ENCODE measurements at regions not wholly inside any gene's neighbourhood (a gene's known extent, or its start where the extent isn't known, plus 50 kb on each side); places are given as distances from the start of the nearest gene placed in this dataset.

GRCh38 chr10:128377988-128378387 is 251.8 kb upstream of the MKI67 start:
- no peak for DNase-seq

DNA sequence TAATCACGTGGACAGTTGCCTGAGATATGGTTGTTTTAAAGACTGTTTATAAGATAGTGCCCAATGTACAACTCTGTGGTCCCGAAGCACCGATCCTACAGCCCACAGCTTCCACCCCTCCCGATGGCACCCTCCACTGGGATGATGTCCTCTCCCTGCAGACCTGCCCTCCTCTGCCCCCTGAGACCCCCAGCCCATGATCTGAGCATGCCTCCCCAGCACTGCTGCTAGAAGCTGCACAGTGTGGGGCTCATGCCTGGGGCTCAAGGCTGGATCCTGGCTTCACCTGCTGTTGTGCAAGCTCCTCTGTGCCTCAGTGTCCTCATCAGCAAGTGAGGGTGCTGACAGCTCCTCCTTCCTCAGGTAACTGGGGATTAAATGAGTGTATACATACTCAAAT is 254.7 kb upstream of the MKI67 start:
- no peak for DNase-seq

- no peak for DNase-seq
Measured at GRCh38 chr10:128382225-128382624, 256.0 kb upstream of the MKI67 start.

DNA sequence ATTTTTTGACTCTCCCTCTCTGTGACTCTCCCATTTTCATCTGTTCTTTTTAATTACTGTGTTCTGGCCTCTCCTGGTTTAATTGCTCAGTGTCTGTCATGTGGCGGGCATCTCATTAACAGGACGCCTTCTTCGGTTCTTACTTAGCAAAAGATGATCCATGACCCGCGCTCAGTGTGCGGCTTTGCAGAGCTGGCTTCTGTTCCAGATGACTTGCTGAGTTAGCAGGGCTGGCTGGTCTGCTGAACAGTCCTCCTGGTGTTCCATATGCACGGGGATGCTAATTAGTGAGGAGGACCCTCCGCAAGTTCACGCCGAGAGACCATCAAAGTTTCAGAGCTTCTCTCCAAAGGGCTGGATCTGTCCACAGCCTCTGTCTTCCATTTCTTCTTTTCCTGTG is 258.6 kb upstream of the MKI67 start:
- no peak for DNase-seq

DNA sequence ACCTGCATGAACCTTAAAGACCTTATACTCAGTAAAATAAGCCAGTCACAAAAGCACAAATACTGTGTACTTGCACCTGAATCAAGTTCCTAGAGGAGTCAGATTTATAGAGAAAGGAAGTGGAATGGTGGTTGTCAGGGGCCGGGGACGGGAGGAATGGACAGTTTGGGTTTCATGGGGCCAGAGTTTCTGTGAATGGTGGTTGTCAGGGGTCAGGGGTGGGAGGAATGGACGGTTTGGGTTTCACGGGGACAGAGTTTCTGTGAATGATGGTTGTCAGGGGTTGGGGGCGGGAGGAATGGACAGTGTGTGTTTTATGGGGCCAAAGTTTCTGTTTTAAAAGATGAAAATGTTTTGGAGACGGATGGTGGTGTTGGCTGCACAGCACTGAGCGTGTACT is 260.0 kb upstream of the MKI67 start:
- DNase-seq, result no peak

DNA sequence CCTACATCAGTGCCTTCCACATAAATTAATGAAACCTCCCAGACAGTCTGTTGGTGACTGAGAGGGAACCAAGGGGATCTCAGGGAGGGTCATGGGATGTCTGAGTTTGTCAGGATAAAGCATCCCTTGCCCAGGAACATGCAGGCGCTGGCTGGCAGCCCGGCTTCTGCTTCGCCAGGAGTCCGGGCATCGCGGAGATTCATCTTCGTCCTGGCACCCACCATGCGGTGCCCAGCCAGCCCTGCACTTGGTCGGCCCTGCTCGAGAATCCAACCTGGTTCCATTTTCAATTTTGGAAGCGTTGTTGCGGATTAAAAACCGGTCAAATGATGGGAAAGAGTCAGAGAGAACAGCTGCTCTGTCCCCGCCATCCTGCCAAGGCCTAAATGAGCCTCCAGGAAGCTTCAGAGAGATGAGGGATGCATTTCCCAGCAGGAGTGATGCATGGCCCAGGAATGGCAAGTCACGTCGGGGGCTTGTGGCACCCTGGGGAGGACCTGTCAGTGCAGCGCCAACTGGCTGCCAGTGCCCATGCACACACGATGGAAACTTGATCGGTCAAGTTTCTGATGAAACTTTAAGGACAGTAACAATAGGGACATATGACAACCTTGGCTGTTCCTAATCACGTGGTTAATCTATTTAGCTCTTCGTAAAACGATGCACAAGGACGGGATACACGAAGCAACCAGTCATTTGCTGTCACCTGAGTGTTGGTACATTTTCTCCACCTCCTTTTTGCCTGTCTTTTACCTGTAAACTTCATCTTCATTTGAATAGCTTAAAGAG is 260.8 kb upstream of the MKI67 start:
- no peak for DNase-seq

DNA sequence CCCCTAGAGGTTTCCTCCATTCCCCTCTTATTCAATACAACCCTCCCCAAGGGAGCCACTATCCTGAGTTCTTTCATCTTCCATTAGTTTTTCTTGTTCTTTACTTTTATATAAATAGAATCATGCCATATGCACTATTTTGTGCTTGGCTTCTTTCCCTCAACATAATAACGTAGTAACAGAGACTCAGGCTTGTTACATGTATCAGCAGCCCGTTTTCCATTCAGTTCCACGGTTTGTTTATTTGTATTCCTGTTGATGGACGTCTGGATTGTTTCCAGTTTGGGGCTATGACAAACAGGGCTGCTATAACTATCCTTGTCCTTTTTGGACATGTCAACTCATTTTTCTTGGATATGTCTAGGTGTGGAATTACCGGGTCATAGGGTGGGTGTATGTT is 264.4 kb upstream of the MKI67 start:
- DNase-seq, result no peak

DNA sequence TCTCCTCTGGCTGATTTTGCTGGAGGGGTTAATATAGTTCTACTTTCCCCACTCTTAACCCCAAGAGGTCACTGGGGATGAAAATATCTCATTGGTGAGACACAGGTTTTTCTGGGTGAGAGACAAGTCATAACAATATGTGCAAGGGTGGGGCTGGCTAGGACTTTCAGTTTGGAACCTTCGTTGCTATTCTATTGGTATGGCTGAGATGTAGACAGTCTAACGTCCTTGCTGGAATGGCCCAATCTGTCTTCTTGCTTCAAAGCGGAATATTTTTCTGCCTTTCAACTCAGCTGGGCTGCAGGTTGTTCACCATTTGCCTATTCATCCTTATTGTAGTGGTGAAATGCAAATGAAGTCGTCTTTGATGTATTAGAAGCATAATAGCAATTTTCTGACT is 267.3 kb upstream of the MKI67 start:
- DNase-seq, result no peak

GRCh38 chr10:128398118-128398517 is 271.9 kb upstream of the MKI67 start:
- no peak for DNase-seq

DNA sequence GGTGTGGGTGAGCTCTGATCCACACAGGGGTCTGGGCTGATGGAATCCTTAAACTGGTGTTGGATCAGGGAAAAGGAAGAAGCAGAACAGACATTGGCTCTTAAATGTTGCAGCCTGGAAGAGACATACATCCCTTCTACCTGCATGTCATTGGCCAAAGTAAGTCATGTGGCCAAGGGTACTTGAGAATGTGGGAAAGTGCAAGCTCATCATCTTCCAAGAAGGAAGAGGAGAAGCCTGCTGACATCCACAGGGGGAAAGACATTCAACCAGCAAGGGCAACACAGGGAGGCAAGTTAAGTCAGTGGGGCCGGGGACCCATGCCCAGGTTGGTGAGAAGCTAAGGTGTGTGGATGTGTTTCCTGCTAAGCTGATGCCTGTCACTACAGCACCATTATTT is 272.8 kb upstream of the MKI67 start:
- no peak for DNase-seq

GRCh38 chr10:128400564-128400963 is 274.3 kb upstream of the MKI67 start:
- no peak for DNase-seq

GRCh38 chr10:128405450-128405849 is 279.2 kb upstream of the MKI67 start:
- no peak for DNase-seq

- DNase-seq, result no peak
Measured at GRCh38 chr10:128411643-128412042, 285.4 kb upstream of the MKI67 start.

GRCh38 chr10:128414568-128414967 is 288.3 kb upstream of the MKI67 start:
- no peak for DNase-seq

GRCh38 chr10:128416231-128416630 is 290.0 kb upstream of the MKI67 start:
- no peak for DNase-seq

GRCh38 chr10:128417826-128418225 is 291.6 kb upstream of the MKI67 start:
- no peak for DNase-seq

DNA sequence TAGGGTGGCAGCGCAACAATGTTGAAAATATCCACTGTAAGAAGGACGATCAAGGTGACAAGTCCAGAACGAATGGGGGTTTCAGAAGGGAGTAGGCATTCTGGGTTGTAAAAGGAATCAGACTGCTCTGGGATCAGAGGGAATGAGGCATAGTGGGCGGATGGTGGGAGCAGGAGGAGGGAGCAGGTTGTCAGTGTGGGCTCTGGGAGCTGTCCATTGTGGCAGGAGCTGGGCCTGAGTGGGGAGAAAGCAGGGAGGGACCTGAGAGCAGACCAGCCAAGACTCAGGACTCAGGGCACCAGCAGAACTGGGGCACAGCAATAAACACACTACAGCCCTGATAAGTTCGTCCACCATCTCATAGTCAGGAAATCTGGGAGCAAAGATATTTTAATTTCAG is 292.6 kb upstream of the MKI67 start:
- DNase-seq, result no peak

- DNase-seq, result no peak
Measured at GRCh38 chr10:128419466-128420019, 293.3 kb upstream of the MKI67 start.

- no peak for DNase-seq
Measured at GRCh38 chr10:128420623-128421022, 294.4 kb upstream of the MKI67 start.

- no peak for DNase-seq
Measured at GRCh38 chr10:128421371-128422160, 295.3 kb upstream of the MKI67 start.

DNA sequence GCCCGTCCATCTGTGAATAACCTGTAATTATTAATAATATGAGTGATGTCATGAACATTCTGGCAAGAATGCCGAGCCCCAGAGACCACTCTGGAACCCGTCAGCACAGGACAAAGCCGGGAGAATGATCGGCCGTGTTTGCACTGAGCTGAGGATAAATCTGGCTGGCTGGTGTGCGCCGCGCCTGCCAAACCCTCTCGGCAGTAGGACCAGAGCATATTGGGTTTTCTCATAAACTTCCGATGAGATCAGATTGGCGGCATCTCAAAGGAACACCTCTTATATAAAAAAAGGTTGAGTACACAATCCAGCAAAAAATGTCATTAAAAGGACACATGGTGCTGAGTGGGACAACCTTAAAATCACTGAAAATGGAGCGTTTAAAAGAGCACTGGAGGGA is 296.0 kb upstream of the MKI67 start:
- DNase-seq, result no peak

DNA sequence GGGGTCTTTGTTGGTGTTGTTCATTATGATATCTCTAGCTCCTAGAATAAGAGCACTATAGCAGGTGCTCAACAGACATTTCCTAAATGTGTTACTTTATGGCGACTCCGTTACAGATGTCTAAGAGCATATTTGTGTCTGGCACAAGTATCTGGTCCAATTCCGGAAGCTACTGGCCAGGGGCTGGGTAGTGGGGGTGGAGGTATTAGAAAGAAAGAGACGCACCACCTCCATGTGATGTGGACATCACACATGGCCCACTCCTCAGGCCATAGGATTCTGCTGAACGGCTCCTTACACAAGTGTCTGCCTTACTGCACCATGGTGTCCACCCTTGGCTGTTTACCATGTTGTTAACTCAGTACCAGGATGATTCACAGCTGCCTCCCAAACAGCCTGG is 296.8 kb upstream of the MKI67 start:
- no peak for DNase-seq

- DNase-seq, result no peak
Measured at GRCh38 chr10:128429321-128429720, 303.1 kb upstream of the MKI67 start.

DNA sequence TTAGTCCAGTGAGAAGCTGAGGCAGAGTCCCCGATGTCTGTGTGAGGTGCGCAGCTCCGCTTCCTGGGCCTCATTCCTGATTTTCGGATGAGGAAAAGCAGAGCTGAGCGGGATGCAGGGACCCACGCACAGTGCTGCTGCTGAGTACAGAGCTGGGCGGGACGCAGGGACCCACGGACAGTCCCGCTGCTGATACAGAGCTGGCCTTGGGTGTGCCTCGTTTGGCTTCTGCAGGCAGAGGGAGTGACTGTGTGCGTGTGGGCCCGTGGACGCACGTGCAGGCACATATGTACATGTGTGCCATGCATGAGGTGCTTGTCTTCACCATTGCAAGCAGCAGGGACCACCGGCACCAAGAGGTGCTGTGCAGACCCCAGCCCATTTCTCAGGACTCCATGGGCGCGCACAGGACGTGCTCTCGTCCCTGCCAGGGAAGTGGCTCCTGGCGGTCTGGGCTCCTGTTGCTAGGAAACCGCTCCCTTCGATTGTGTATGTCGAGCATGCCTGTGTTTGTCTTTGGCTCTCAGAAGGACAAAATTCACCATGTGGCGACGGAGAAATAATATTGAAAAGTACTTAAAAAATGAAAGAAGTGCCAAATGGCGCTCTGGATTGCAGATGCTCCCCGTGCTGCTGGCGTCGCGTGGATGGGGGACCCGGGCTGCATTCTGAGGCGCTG is 303.8 kb upstream of the MKI67 start:
- DNase-seq, result no peak

Measured in activated CD4-positive, alpha-beta T cell treated with anti-CD3 and anti-CD28 coated beads, Interleukin-2, Interleukin-6, amounts not matched to agents 100 ng/mL and 50 ng/mL, durations not matched to agents 16 hours and 8 hours (primary cell).